PFSK-1 (cell line): ENCODE measurements at regions not wholly inside any gene's neighbourhood (a gene's known extent, or its start where the extent isn't known, plus 50 kb on each side); places are given as distances from the start of the nearest gene placed in this dataset.

Experiments used
- FOXP2 ChIP-seq: optimal IDR thresholded peaks from 2 replicates; pipeline ENCODE3; 2011; ENCODE audit warnings: borderline replicate concordance, control low read depth, inconsistent platforms; ENCODE audit not compliant: insufficient read depth; ENCODE audit errors: extremely low read length, extremely low read depth
- POLR2AphosphoS5 ChIP-seq: IDR thresholded peaks from 2 replicates; pipeline ENCODE4 v1.6.1; 2012; ENCODE audit warnings: low read depth, mild to moderate bottlenecking, control low read depth, low read length, moderate library complexity
- SIN3A ChIP-seq: IDR thresholded peaks from 2 replicates; pipeline ENCODE4 v1.6.1; 2012; ENCODE audit warnings: mild to moderate bottlenecking, low read length, moderate library complexity, borderline replicate concordance; ENCODE audit not compliant: insufficient read depth
- TAF1 ChIP-seq: IDR thresholded peaks from 2 replicates; pipeline ENCODE4 v1.6.1; 2012; ENCODE audit warnings: low read length, control low read depth, borderline replicate concordance; ENCODE audit not compliant: insufficient read depth
- TF ChIP-seq, protein P1 (sequence below), 2 experiments: IDR thresholded peaks; 2 replicates each; pipeline versions ENCODE4 v1.6.1 to v1.8.0; 2011 to 2012; ENCODE audit warnings: low read depth in 2 of 2, low read length in 2 of 2, control low read depth in 1 of 2, inconsistent platforms in 1 of 2, mild to moderate bottlenecking in 1 of 2, moderate library complexity in 1 of 2; ENCODE audit not compliant: insufficient read depth in 1 of 2

DNA sequence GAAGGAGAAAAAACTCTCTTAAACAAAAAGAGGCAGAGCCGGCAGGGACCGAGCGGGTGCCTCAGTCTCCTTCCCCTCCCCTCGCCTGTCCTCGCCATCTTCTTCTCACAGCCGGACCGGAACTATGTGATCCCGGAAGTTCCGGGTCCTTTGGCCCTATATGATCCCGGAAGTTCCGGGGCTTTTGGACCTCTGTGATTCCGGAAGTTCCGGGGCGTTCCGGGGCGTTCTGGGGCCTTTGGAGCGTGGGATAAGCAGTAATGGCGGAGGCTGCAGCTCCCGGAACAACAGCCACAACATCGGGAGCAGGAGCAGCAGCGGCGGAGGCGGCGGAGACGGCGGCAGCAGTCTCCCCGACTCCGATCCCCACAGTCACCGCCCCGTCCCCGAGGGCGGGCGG is 98.9 kb upstream of the MED14 start:
- TF ChIP-seq TAF1: no peak
- TF ChIP-seq POLR2AphosphoS5: no peak
- TF ChIP-seq, protein P1, sequence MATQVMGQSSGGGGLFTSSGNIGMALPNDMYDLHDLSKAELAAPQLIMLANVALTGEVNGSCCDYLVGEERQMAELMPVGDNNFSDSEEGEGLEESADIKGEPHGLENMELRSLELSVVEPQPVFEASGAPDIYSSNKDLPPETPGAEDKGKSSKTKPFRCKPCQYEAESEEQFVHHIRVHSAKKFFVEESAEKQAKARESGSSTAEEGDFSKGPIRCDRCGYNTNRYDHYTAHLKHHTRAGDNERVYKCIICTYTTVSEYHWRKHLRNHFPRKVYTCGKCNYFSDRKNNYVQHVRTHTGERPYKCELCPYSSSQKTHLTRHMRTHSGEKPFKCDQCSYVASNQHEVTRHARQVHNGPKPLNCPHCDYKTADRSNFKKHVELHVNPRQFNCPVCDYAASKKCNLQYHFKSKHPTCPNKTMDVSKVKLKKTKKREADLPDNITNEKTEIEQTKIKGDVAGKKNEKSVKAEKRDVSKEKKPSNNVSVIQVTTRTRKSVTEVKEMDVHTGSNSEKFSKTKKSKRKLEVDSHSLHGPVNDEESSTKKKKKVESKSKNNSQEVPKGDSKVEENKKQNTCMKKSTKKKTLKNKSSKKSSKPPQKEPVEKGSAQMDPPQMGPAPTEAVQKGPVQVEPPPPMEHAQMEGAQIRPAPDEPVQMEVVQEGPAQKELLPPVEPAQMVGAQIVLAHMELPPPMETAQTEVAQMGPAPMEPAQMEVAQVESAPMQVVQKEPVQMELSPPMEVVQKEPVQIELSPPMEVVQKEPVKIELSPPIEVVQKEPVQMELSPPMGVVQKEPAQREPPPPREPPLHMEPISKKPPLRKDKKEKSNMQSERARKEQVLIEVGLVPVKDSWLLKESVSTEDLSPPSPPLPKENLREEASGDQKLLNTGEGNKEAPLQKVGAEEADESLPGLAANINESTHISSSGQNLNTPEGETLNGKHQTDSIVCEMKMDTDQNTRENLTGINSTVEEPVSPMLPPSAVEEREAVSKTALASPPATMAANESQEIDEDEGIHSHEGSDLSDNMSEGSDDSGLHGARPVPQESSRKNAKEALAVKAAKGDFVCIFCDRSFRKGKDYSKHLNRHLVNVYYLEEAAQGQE (IDR thresholded peaks at IDR 0.05; ENCODE audit: insufficient read depth in 1 of 2, low read depth in 2 of 2, low read length in 2 of 2): no peak
- TF ChIP-seq FOXP2: no peak
- TF ChIP-seq SIN3A: no peak
